ENCODE measurements at regions not wholly inside any gene's neighbourhood (a gene's known extent, or its start where the extent isn't known, plus 50 kb on each side); places are given as distances from the start of the nearest gene placed in this dataset.

DNA sequence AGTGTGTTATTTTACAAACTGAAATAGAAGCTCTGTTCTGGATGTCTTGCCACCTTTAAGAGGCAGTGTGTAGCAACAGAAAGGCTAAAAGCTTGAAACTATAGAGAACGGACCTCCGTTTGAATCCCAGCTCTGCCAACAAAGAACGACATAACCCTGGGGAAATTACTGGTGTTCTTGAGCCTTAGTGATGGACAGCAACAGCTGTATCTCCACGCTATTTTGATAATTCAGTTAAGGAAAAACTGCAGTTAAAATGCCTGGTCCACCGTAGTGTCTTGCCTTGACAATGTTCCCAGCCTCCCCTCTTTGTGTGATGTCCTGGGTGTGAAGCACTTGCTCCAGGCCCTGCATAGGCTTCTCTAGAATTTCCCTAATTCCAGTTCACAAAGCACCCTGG is 256.8 kb upstream of the HS3ST1 start:
- Histone ChIP-seq H2BK12ac (ENCODE audit: low read depth, low read length) (no peak overlapping the region), H3K23ac (ENCODE audit: insufficient read length) (no peak overlapping the region), H2AFZ (ENCODE audit: low read length) (no peak overlapping the region), H3K9me3 (ENCODE audit: insufficient read depth in 2 of 2, low read depth in 1 of 2, low read length in 1 of 2) (no peaks in the 10 kb centered on the region), H4K8ac (ENCODE audit: extremely low read depth, insufficient read depth, low read length) (no peak overlapping the region), H2BK20ac (ENCODE audit: low read length) (no peak overlapping the region), H3K56ac (replicated peaks; ENCODE audit: insufficient read length, low read depth, low read length) (no peak overlapping the region), H3K4me1 (replicated peaks in 1 of 4; ENCODE audit: control insufficient read depth in 3 of 4, insufficient read depth in 4 of 4, low read length in 3 of 4) (no peaks in the 10 kb centered on the region), H3K18ac (ENCODE audit: extremely low read depth, low read length) (no peak overlapping the region), H3K79me2 (ENCODE audit: control insufficient read depth in 1 of 2, insufficient read depth in 2 of 2, low read length in 2 of 2) (no peaks in the 10 kb centered on the region), H2BK15ac (ENCODE audit: low read length) (no peak overlapping the region), H2AK5ac (ENCODE audit: low read depth, low read length) (no peak overlapping the region), H3K27me3 (replicated peaks in 1 of 4; ENCODE audit: control insufficient read depth in 3 of 4, extremely low read depth in 1 of 4, insufficient read depth in 3 of 4, low read length in 3 of 4) (no peaks in the 10 kb centered on the region), H3K36me3 (ENCODE audit: control insufficient read depth in 2 of 4, insufficient read depth in 4 of 4, low read length in 3 of 4) (no peaks in the 10 kb centered on the region), H3K4ac (replicated peaks; ENCODE audit: insufficient read length, low read depth, low read length) (no peak overlapping the region), H2BK5ac (ENCODE audit: low read depth, low read length) (no peak overlapping the region), H3K27ac (ENCODE audit: low read depth, low read length) (no peak overlapping the region), H3K4me2 (ENCODE audit: insufficient read depth in 1 of 2, low read depth in 2 of 2, low read length in 2 of 2) (no peak overlapping the region), H4K20me1 (replicated peaks in 1 of 2; ENCODE audit: control insufficient read depth in 1 of 2, insufficient read depth in 2 of 2, low read length in 2 of 2) (no peaks in the 10 kb centered on the region), H4K91ac (replicated peaks; ENCODE audit: insufficient read length, low read length) (no peak overlapping the region), H3K79me1 (ENCODE audit: low read depth, low read length) (no peaks in the 10 kb centered on the region), H2BK120ac (replicated peaks; ENCODE audit: low read depth, low read length) (no peak overlapping the region), H4K5ac (ENCODE audit: insufficient read length, low read depth, low read length) (no peak overlapping the region), H3K4me3 (ENCODE audit: extremely low read depth in 1 of 4, insufficient read depth in 2 of 4, low read depth in 3 of 4, low read length in 4 of 4) (no peak overlapping the region), H3K9ac (replicated peaks in 1 of 4; ENCODE audit: extremely low read depth in 1 of 4, low read depth in 3 of 4, low read length in 3 of 4) (no peak overlapping the region), H3K14ac (ENCODE audit: insufficient read length) (no peak overlapping the region), H3K23me2 (ENCODE audit: low read depth, low read length) (no peaks in the 10 kb centered on the region)
- DNase-seq (ENCODE audit: low read depth in 1 of 2, low spot score in 2 of 2): no peak
- 93% methylated on average over 5 of the region's 5 CpGs; no CpG with 5 or more reads in 1 of the 2 experiments for WGBS, 2 experiments (ENCODE audit: extremely low coverage in 1 of 2, insufficient coverage in 1 of 2, insufficient read length in 1 of 2, insufficient replicate concordance in 2 of 2, low coverage in 1 of 2, low lambda C conversion rate in 2 of 2, missing lambda C conversion rate in 1 of 2)
- ChIA-PET POLR2A (ENCODE audit: partially characterized antibody) (no interaction called here), CTCF (ENCODE audit: partially characterized antibody) (interaction anchor here (0.8 kb wide), 1 partner anchor 17 kb away, joined by 3 read pairs; no protein-coding TSS in a partner anchor)
- no peak for FAIRE-seq
- TF ChIP-seq EZH2 (IDR thresholded peaks at IDR 0.05; ENCODE audit: low read depth, low read length, severe bottlenecking) (no peak), CBX8 (IDR thresholded peaks at IDR 0.05; ENCODE audit: borderline replicate concordance, low read depth, low read length) (no peak), TBP (IDR thresholded peaks at IDR 0.05; ENCODE audit: low read depth, low read length) (no peak), SIRT6 (IDR thresholded peaks at IDR 0.05; ENCODE audit: low read length) (no peak), RXRA (IDR thresholded peaks at IDR 0.05; ENCODE audit: insufficient read depth, low read depth, low read length) (no peak), JUN (IDR thresholded peaks at IDR 0.05; ENCODE audit: low read depth, low read length) (no peak), EGR1 (IDR thresholded peaks at IDR 0.05; ENCODE audit: borderline replicate concordance, low read depth, low read length) (no peak), SIN3A (conservative IDR thresholded peaks at IDR 0.05 in 1 of 2, IDR thresholded peaks at IDR 0.05 in 1 of 2; ENCODE audit: low read depth in 1 of 2, low read length in 2 of 2) (no peak), SP4 (IDR thresholded peaks at IDR 0.05; ENCODE audit: low read length) (no peak), HDAC6 (IDR thresholded peaks at IDR 0.05; ENCODE audit: low read depth, low read length) (no peak), RBBP5 (IDR thresholded peaks at IDR 0.05; ENCODE audit: borderline replicate concordance, low read depth, low read length) (no peak), SIX5 (IDR thresholded peaks at IDR 0.05; ENCODE audit: low read depth, low read length) (no peak), TEAD4 (IDR thresholded peaks at IDR 0.05; ENCODE audit: low read depth, low read length) (no peak)
- TF ChIP-seq, protein P1, sequence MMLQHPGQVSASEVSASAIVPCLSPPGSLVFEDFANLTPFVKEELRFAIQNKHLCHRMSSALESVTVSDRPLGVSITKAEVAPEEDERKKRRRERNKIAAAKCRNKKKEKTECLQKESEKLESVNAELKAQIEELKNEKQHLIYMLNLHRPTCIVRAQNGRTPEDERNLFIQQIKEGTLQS (IDR thresholded peaks at IDR 0.05; ENCODE audit: insufficient read depth, low read depth, low read length): no peak
- TF ChIP-seq, protein P2, sequence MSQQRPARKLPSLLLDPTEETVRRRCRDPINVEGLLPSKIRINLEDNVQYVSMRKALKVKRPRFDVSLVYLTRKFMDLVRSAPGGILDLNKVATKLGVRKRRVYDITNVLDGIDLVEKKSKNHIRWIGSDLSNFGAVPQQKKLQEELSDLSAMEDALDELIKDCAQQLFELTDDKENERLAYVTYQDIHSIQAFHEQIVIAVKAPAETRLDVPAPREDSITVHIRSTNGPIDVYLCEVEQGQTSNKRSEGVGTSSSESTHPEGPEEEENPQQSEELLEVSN (IDR thresholded peaks at IDR 0.05): no peak
